Uterus (tissue), 3 donors: ENCODE measurements at regions not wholly inside any gene's neighbourhood (a gene's known extent, or its start where the extent isn't known, plus 50 kb on each side); places are given as distances from the start of the nearest gene placed in this dataset.

Experiments
- DNase-seq, 2 donors: peaks; one replicate each; pipeline ENCODE4 v3.0.0-alpha.2; 2019 to 2020
- H3K27ac ChIP-seq, 2 donors: fragments of 200-600 bp; sonication (generic); 1 replicate in 1 of 2; 2 replicates in 1 of 2; pipeline ENCODE4 v1.5.1; 2016 to 2018
- H3K27me3 ChIP-seq, 2 donors: fragments of 200-600 bp; sonication (generic); one replicate each; pipeline ENCODE4 v1.5.1; 2018 to 2019; ENCODE audit warnings: control low read depth in 1 of 2
- H3K36me3 ChIP-seq, 2 donors: fragments of 200-600 bp; sonication (generic); one replicate each; pipeline ENCODE4 v1.5.1; 2019; ENCODE audit warnings: control low read depth in 1 of 2
- H3K4me1 ChIP-seq, 2 donors: fragments of 200-600 bp; sonication (generic); one replicate each; pipeline ENCODE4 v1.5.1; 2018 to 2019; ENCODE audit warnings: control low read depth in 1 of 2
- H3K4me3 ChIP-seq, 2 donors: fragments of 200-600 bp; sonication (generic); 1 replicate in 1 of 2; 2 replicates in 1 of 2; pipeline ENCODE4 v1.5.1; 2018 to 2019; ENCODE audit warnings: mild to moderate bottlenecking in 1 of 2
- H3K9me3 ChIP-seq, 2 donors: fragments of 200-600 bp; sonication (generic); one replicate each; pipeline ENCODE4 v1.5.1; 2019; ENCODE audit warnings: control low read depth in 1 of 2
- POLR2A ChIP-seq, 2 donors: fragments of 450-650 bp; IDR thresholded peaks; one replicate each; pipeline ENCODE4 v1.6.1; 2016; ENCODE audit warnings: antibody characterized with exemption in 2 of 2, mild to moderate bottlenecking in 1 of 2, moderate library complexity in 1 of 2
- intact Hi-C: fragments of 100-400 bp; cut with DNase I; formaldehyde crosslinking; loops from one replicate; pipeline ENCODE4 v1.15.1; 2023; ENCODE audit warnings: low total_unique reads
- TF ChIP-seq, protein P1 (sequence below), 4 experiments: fragments of 200-600 bp in 2 of 4; fragments of 450-650 bp in 2 of 4; sonication (generic) in 2 of 4; IDR thresholded peaks; one replicate each; pipeline ENCODE4 v1.5.1; 2016 to 2019; ENCODE audit warnings: antibody characterized with exemption in 4 of 4, mild to moderate bottlenecking in 2 of 4, moderate library complexity in 1 of 4
- donor health status: DM: yes; HTN: yes; CAD: no.

DNA sequence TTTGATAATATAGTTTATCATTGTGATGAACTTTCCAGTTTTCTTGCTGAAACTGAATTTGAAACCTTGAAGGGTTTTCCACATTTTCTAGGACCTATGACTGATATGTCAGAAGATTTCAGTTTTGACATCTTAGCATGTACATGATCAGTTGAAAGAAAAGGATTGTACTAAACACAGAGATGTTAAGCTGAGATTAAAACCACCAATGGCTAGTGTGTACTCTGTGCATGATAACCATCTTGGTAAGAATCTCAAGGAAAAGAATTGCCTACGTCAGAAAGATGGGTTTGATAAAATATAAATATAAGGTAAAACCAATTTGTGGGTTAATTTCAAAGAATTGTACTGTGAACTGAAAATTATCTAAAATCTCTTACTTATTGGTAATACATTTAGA lies 776.4 kb downstream of the GATA3 start:
- DNase-seq, result no peak
- Histone ChIP-seq H3K36me3 (no peaks in the 10 kb centered on the region), H3K27ac (no peak overlapping the region), H3K4me1 (no peaks in the 10 kb centered on the region), H3K27me3 (no peaks in the 10 kb centered on the region), H3K9me3 (no peaks in the 10 kb centered on the region), H3K4me3 (no peak overlapping the region)
- TF ChIP-seq POLR2A (IDR thresholded peaks at IDR 0.05), result no peak
- TF ChIP-seq, protein P1, sequence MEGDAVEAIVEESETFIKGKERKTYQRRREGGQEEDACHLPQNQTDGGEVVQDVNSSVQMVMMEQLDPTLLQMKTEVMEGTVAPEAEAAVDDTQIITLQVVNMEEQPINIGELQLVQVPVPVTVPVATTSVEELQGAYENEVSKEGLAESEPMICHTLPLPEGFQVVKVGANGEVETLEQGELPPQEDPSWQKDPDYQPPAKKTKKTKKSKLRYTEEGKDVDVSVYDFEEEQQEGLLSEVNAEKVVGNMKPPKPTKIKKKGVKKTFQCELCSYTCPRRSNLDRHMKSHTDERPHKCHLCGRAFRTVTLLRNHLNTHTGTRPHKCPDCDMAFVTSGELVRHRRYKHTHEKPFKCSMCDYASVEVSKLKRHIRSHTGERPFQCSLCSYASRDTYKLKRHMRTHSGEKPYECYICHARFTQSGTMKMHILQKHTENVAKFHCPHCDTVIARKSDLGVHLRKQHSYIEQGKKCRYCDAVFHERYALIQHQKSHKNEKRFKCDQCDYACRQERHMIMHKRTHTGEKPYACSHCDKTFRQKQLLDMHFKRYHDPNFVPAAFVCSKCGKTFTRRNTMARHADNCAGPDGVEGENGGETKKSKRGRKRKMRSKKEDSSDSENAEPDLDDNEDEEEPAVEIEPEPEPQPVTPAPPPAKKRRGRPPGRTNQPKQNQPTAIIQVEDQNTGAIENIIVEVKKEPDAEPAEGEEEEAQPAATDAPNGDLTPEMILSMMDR (IDR thresholded peaks at IDR 0.05), result no peak
- intact Hi-C loops, result no loop called here

DNA sequence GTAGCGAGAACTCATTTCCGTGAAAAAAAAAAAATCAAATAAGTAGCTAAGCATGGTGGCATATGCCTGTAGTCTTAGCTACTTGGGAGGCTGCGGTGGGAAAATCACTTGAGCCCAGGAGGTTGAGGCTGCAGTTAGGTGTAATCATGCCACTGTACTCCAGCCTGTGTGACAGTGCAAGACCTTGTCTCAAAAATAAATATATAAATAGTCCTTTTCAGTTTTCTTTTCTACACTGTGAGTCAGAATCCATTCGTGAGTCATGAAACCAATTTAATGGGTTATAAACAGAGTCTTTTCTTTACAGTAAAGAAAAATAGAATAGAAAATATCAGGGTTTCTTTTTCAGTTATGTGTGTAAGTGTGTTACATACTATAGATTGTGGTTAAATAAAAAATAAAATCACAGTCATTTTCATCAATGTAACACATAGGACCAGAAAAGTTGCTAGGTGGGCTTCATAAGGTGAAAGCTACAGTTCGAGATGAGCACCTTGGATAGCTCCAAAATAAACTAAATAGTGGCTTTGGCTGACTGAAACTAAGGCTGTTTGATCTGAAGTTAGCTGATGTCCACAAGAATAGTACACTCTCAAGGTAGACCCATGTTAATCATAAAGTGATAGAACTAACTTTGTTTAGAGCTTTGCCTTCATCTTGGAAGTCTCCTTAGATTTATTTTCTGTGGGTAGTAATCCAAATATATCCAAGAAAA lies 781.1 kb downstream of the GATA3 start:
- Histone ChIP-seq H3K36me3 (no peaks in the 10 kb centered on the region), H3K27me3 (no peaks in the 10 kb centered on the region), H3K4me3 (no peak overlapping the region), H3K27ac (no peak overlapping the region), H3K4me1 (no peaks in the 10 kb centered on the region), H3K9me3 (no peaks in the 10 kb centered on the region)
- no peak for DNase-seq
- intact Hi-C loops, result no loop called here
- TF ChIP-seq, protein P1 (IDR thresholded peaks at IDR 0.05), result no peak
- TF ChIP-seq POLR2A (IDR thresholded peaks at IDR 0.05), result no peak

DNA sequence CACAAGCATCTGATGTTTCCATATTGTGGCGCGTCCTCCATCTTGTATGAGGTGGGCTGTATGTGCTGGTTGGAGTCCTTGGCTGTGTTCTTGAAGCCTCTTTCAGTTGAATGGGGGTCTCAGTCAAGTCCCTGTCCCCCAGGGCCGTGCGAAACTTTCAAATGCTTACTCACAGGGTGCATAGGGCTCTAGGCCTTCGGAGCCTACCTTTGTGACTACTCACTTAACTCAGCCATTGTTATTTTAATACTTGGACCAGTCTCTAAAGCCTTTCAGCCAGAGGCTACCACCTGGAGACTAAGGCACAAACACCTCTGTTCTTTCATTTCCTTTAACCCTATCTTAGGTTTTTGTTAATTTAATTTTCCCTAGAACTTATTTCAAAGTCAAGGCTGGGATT lies 785.9 kb downstream of the GATA3 start:
- Histone ChIP-seq H3K27ac (no peak overlapping the region), H3K4me1 (no peaks in the 10 kb centered on the region)

DNA sequence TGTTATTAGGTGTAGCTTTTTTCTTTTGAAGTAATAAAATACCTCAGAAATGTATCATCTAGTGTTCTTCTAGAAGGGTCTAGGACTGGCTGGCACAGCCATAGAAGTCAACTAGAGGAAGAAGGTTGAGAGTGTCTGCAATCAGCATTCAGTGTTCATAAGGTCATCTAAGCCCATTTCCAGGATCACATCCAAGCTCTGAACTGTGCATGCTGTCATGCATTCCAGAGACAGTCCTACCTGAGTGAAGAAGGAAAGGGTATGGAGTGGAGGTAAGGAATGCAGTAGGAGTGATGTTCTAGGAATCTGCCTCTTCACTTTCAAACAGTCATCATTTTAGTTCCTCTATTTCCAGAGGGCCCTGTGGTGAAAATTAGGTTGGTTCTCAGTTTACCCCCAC lies 789.7 kb downstream of the GATA3 start:
- no peaks in the 10 kb centered on the region for H3K36me3 ChIP-seq
- H3K27ac ChIP-seq, result no peak overlapping the region
- H3K27me3 ChIP-seq, result peaks cover 0 to 5% of the 10 kb centered on the region in 2 donors
- no peak overlapping the region for H3K4me3 ChIP-seq
- H3K4me1 ChIP-seq, result no peaks in the 10 kb centered on the region
- no peaks in the 10 kb centered on the region for H3K9me3 ChIP-seq
- no peak for TF ChIP-seq POLR2A (IDR thresholded peaks at IDR 0.05)
- TF ChIP-seq, protein P1 (IDR thresholded peaks at IDR 0.05), result no peak
- intact Hi-C loops, result no loop called here
- DNase-seq, result no peak

More for the DNA sequence above, 785.9 kb downstream of the GATA3 start:
- no peaks in the 10 kb centered on the region for H3K36me3 ChIP-seq
- no peak for DNase-seq
- TF ChIP-seq POLR2A (IDR thresholded peaks at IDR 0.05), result no peak
- H3K9me3 ChIP-seq, result no peaks in the 10 kb centered on the region
- intact Hi-C loops, result no loop called here
- no peak overlapping the region for H3K4me3 ChIP-seq
- H3K27me3 ChIP-seq, result no peaks in the 10 kb centered on the region

DNA sequence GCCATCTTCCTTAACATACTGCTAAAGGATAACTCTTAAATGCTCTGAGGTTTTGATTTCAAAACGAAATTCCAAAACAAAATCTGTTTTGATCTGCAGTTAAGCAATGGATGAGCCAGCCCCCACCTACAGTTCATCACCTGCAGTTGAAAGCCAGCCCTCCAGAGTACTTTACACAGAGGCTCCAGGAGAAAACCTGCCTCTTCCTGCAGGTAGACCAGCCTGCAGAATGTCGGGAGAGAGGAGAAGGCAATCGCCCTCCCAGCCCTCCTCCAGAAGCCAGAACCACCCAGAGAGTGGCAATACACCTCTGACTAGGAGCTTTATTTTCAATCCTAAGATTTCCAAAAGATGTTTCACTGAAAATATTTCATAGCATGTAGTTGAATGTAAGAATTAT lies 798.1 kb downstream of the GATA3 start:
- TF ChIP-seq, protein P1 (IDR thresholded peaks at IDR 0.05), result no peak
- no peak for TF ChIP-seq POLR2A (IDR thresholded peaks at IDR 0.05)
- peaks cover 0 to 5% of the 10 kb centered on the region in 2 donors for H3K27me3 ChIP-seq
- no peak overlapping the region for H3K27ac ChIP-seq
- H3K4me3 ChIP-seq, result no peak overlapping the region
- H3K36me3 ChIP-seq, result no peaks in the 10 kb centered on the region
- no peaks in the 10 kb centered on the region for H3K4me1 ChIP-seq
- DNase-seq, result no peak
- no peaks in the 10 kb centered on the region for H3K9me3 ChIP-seq
- intact Hi-C loops, result no loop called here
